GM18498 (cell line): ENCODE measurements at regions not wholly inside any gene's neighbourhood (a gene's known extent, or its start where the extent isn't known, plus 50 kb on each side); places are given as distances from the start of the nearest gene placed in this dataset.
A peak's percentile ranks its signal among the peaks of the same experiment; 100 is the strongest.
"Not testable (repeated sequence)": the region's sequence is repeated elsewhere in the genome, so short reads cannot be mapped to it uniquely, and the experiment has no call there.

Source experiments
- ATAC-seq: cut with Tn5 transposase; IDR thresholded peaks from one replicate; pipeline ENCODE4 v1.9.1; 2021; ENCODE audit warnings: mild to moderate bottlenecking, moderate library complexity; ENCODE audit not compliant: unreplicated experiment

GRCh38 chr5:163248871-163249270, 188.5 kb upstream of the CCNG1 start:
- ATAC-seq, result no peak

- no peak for ATAC-seq
These were observed 184.4 kb upstream of the CCNG1 start for GRCh38 chr5:163252950-163253349.

- no peak for ATAC-seq
These were observed 177.9 kb upstream of the CCNG1 start for GRCh38 chr5:163259495-163259894.

- no peak for ATAC-seq
These were observed 176.9 kb upstream of the CCNG1 start for GRCh38 chr5:163260471-163260870.

- ATAC-seq, result no peak
These were observed 176.4 kb upstream of the CCNG1 start for GRCh38 chr5:163260961-163261360.

GRCh38 chr5:163261647-163262269, 175.6 kb upstream of the CCNG1 start:
- no peak for ATAC-seq

GRCh38 chr5:163266249-163266648, 171.1 kb upstream of the CCNG1 start:
- not testable (repeated sequence) for ATAC-seq

- no peak for ATAC-seq
These were observed 167.8 kb upstream of the CCNG1 start for GRCh38 chr5:163269624-163270023.

GRCh38 chr5:163276466-163276865, 160.9 kb upstream of the CCNG1 start:
- no peak for ATAC-seq

GRCh38 chr5:163280897-163281296, 156.5 kb upstream of the CCNG1 start:
- ATAC-seq, result not testable (repeated sequence)

- ATAC-seq, result no peak
These were observed 155.9 kb upstream of the CCNG1 start for GRCh38 chr5:163281512-163281911.

GRCh38 chr5:163293836-163294235, 143.6 kb upstream of the CCNG1 start:
- ATAC-seq, result no peak

- ATAC-seq, result no peak
These were observed 133.7 kb upstream of the CCNG1 start for GRCh38 chr5:163303718-163304117.

- no peak for ATAC-seq
These were observed 131.7 kb upstream of the CCNG1 start for GRCh38 chr5:163305655-163306054.

- ATAC-seq, result no peak
These were observed 131.0 kb upstream of the CCNG1 start for GRCh38 chr5:163306421-163306820.

GRCh38 chr5:163309914-163310313, 127.5 kb upstream of the CCNG1 start:
- ATAC-seq, result no peak

- ATAC-seq, result peak; percentile 71
These were observed 126.4 kb upstream of the CCNG1 start for GRCh38 chr5:163310997-163311396.

- ATAC-seq, result no peak
These were observed 124.8 kb upstream of the CCNG1 start for GRCh38 chr5:163312598-163312997.

GRCh38 chr5:163313049-163313448, 124.3 kb upstream of the CCNG1 start:
- not testable (repeated sequence) for ATAC-seq

- ATAC-seq, result not testable (repeated sequence)
These were observed 121.0 kb upstream of the CCNG1 start for GRCh38 chr5:163316374-163316773.

- ATAC-seq, result no peak
These were observed 118.7 kb upstream of the CCNG1 start for GRCh38 chr5:163318707-163319106.

- ATAC-seq, result no peak
These were observed 115.9 kb upstream of the CCNG1 start for GRCh38 chr5:163321511-163321910.
